Breast epithelium (tissue), 4 donors: ENCODE measurements at regions not wholly inside any gene's neighbourhood (a gene's known extent, or its start where the extent isn't known, plus 50 kb on each side); places are given as distances from the start of the nearest gene placed in this dataset.

ENCODE experiments used
- DNase-seq, 2 donors: peaks; one replicate each; pipeline ENCODE4 v3.0.0-alpha.2; 2019; ENCODE audit warnings: low spot score in 2 of 2
- H3K27ac ChIP-seq, 2 donors: fragments of 200-600 bp; sonication (generic) in 1 of 2; one replicate each; pipeline ENCODE4 v1.5.1; 2016 to 2019; ENCODE audit warnings: mild to moderate bottlenecking in 1 of 2
- H3K27me3 ChIP-seq, 2 donors: fragments of 200-600 bp; sonication (generic) in 1 of 2; one replicate each; pipeline versions ENCODE4 v1.5.1 to v1.6.0; 2017 to 2019; ENCODE audit warnings: control low read depth in 1 of 2, mild to moderate bottlenecking in 1 of 2
- H3K36me3 ChIP-seq: fragments of 200-600 bp; one replicate; pipeline ENCODE4 v1.5.1; 2019
- H3K4me1 ChIP-seq, 2 donors: fragments of 200-600 bp; sonication (generic); one replicate each; pipeline ENCODE4 v1.5.1; 2016 to 2019; ENCODE audit warnings: control low read depth in 1 of 2
- H3K4me3 ChIP-seq, 3 donors: fragments of 200-600 bp; sonication (generic); 1 replicate in 2 of 3; 2 replicates in 1 of 3; pipeline ENCODE4 v1.5.1; 2016 to 2019; ENCODE audit warnings: mild to moderate bottlenecking in 3 of 3, moderate library complexity in 2 of 3
- H3K9me3 ChIP-seq, 2 donors: fragments of 200-600 bp; sonication (generic) in 1 of 2; one replicate each; pipeline ENCODE4 v1.5.1; 2016 to 2019; ENCODE audit warnings: control low read depth in 1 of 2
- POLR2A ChIP-seq: fragments of 450-650 bp; IDR thresholded peaks from one replicate; pipeline ENCODE4 v1.6.1; 2016; ENCODE audit warnings: antibody characterized with exemption, mild to moderate bottlenecking, moderate library complexity
- POLR2AphosphoS5 ChIP-seq, 3 donors: sonication (generic); formaldehyde crosslinking; IDR thresholded peaks; one replicate each; pipeline ENCODE4 v1.6.1; 2017; ENCODE audit warnings: antibody characterized with exemption in 3 of 3
- intact Hi-C: fragments of 100-400 bp; cut with DNase I; formaldehyde crosslinking; loops from one replicate; pipeline ENCODE4 v1.15.1; 2023; ENCODE audit warnings: low total_unique reads
- TF ChIP-seq, protein P1 (sequence below), 3 donors: fragments of 450-650 bp; IDR thresholded peaks; one replicate each; pipeline ENCODE4 v1.5.1; 2016 to 2017; ENCODE audit warnings: antibody characterized with exemption in 3 of 3, mild to moderate bottlenecking in 3 of 3, moderate library complexity in 3 of 3

DNA sequence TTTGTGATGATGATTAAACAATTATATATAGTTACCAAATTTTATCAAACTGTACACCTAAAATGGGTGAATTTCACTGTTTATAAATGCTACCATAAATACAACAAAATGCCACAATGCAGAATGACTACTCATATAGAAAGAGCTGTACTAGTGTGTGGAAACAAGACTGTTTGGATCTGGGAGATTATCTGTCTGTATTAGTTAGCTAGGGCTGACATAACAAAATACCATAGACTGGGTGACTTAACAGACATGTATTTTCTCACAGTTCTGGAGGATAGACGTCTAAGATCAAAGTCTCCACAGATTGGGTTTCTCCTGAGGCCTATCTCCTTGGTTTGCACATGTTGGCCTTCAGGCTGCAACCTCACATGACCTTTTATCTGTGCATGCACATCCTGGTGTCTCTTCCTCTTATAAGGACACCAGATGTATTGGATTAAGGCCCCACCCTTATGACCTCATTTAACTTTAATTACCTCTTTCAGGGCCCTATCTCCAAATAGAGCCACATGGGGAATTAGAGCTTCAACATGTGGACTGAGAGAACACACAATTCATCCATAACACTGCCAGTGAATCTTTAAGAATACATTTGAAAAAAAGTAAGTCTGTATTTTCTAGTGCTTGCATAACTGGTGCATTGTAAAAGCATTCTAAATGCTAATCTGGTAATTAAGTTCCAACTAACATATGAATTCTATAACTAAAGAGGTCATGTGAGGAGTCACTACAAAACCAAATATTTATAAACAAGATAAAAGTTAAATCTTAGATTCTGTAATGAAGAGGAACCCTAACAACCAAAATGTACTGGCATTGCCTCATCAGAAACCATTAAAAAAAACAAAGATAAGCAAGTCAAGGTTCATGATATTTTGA is 699.6 kb downstream of the NYAP2 start:
- Histone ChIP-seq H3K4me3 (no peak overlapping the region), H3K36me3 (no peaks in the 10 kb centered on the region), H3K9me3 (no peaks in the 10 kb centered on the region), H3K4me1 (no peaks in the 10 kb centered on the region), H3K27me3 (no peaks in the 10 kb centered on the region), H3K27ac (no peak overlapping the region)
- intact Hi-C loops, result no loop called here
- TF ChIP-seq, protein P1, sequence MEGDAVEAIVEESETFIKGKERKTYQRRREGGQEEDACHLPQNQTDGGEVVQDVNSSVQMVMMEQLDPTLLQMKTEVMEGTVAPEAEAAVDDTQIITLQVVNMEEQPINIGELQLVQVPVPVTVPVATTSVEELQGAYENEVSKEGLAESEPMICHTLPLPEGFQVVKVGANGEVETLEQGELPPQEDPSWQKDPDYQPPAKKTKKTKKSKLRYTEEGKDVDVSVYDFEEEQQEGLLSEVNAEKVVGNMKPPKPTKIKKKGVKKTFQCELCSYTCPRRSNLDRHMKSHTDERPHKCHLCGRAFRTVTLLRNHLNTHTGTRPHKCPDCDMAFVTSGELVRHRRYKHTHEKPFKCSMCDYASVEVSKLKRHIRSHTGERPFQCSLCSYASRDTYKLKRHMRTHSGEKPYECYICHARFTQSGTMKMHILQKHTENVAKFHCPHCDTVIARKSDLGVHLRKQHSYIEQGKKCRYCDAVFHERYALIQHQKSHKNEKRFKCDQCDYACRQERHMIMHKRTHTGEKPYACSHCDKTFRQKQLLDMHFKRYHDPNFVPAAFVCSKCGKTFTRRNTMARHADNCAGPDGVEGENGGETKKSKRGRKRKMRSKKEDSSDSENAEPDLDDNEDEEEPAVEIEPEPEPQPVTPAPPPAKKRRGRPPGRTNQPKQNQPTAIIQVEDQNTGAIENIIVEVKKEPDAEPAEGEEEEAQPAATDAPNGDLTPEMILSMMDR (IDR thresholded peaks at IDR 0.05), result no peak
- TF ChIP-seq POLR2AphosphoS5 (IDR thresholded peaks at IDR 0.05), result no peak
- no peak for TF ChIP-seq POLR2A
- DNase-seq, result no peak

DNA sequence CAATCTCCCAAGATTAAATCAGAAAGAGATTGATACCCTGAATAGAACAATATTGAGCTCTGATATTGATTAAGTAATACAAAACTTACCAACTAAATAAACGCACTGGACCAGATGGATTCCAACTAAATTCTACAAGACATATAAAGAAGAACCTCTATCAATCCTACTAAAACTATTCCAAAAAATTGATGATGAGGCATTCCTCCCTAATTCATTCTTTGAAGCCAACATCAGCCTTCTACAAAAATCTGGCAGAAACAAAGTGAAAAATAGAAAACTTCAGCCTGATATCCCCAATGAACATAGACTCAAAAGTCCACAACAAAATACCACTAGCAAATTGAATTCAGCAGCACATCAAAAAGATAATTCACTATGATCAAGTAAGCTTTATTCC is 695.5 kb downstream of the NYAP2 start:
- Histone ChIP-seq H3K4me1 (no peaks in the 10 kb centered on the region), H3K27ac (no peak overlapping the region), H3K27me3 (no peaks in the 10 kb centered on the region), H3K36me3 (no peaks in the 10 kb centered on the region), H3K9me3 (peaks cover 0 to 11% of the 10 kb centered on the region in 2 donors), H3K4me3 (no peak overlapping the region)
- TF ChIP-seq, protein P1 (IDR thresholded peaks at IDR 0.05), result no peak
- DNase-seq, result no peak
- intact Hi-C loops, result no loop called here

DNA sequence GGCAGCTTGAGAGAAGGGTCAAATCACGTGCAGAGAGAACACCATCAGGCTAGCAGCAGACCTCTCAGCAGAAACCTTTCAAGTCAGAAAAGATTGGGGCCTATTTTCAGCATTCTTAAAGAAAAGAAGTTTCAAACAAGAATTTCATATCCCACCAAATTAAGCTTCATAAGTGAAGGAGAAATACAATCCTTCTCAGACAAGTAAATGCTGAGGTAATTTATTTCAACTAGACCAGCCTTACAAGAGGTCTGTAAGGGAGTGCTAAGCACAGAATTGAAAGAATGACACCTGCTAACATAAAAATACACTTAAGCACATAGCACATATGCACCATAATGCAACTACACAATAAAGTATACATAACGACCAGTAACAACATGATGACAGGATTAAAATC is 693.9 kb downstream of the NYAP2 start:
- no peaks in the 10 kb centered on the region for H3K4me1 ChIP-seq
- H3K36me3 ChIP-seq, result no peaks in the 10 kb centered on the region
- intact Hi-C loops, result no loop called here
- no peaks in the 10 kb centered on the region for H3K27me3 ChIP-seq
- TF ChIP-seq, protein P1 (IDR thresholded peaks at IDR 0.05), result no peak
- TF ChIP-seq POLR2AphosphoS5 (IDR thresholded peaks at IDR 0.05), result no peak
- no peak for TF ChIP-seq POLR2A
- H3K9me3 ChIP-seq, result peaks cover 0 to 11% of the 10 kb centered on the region in 2 donors
- no peak overlapping the region for H3K27ac ChIP-seq
- no peak overlapping the region for H3K4me3 ChIP-seq
- no peak for DNase-seq

DNA sequence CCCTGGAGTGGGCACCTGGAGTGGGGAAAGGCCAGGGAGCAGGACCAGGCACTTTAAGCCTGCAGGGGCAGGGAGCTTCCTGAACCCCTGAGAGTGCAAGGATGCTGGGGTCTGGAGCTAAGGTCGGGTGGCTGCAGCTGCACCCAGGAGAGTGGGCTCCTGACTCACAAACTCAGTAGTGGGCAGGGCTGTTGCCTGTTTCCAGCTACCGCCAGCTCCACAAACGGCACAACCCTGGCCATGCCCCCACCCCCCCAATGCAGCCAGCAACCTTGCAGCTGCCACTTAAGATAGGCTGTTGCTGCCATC is 688.8 kb downstream of the NYAP2 start:
- H3K4me3 ChIP-seq, result no peak overlapping the region
- H3K4me1 ChIP-seq, result no peaks in the 10 kb centered on the region
- peaks cover 0 to 15% of the 10 kb centered on the region in 2 donors for H3K9me3 ChIP-seq
- H3K36me3 ChIP-seq, result no peaks in the 10 kb centered on the region
- no peaks in the 10 kb centered on the region for H3K27me3 ChIP-seq
- no peak overlapping the region for H3K27ac ChIP-seq
- TF ChIP-seq POLR2AphosphoS5 (IDR thresholded peaks at IDR 0.05) (no peak), POLR2A (no peak)
- TF ChIP-seq, protein P1 (IDR thresholded peaks at IDR 0.05), result no peak
- intact Hi-C loops, result no loop called here
- DNase-seq, result no peak

DNA sequence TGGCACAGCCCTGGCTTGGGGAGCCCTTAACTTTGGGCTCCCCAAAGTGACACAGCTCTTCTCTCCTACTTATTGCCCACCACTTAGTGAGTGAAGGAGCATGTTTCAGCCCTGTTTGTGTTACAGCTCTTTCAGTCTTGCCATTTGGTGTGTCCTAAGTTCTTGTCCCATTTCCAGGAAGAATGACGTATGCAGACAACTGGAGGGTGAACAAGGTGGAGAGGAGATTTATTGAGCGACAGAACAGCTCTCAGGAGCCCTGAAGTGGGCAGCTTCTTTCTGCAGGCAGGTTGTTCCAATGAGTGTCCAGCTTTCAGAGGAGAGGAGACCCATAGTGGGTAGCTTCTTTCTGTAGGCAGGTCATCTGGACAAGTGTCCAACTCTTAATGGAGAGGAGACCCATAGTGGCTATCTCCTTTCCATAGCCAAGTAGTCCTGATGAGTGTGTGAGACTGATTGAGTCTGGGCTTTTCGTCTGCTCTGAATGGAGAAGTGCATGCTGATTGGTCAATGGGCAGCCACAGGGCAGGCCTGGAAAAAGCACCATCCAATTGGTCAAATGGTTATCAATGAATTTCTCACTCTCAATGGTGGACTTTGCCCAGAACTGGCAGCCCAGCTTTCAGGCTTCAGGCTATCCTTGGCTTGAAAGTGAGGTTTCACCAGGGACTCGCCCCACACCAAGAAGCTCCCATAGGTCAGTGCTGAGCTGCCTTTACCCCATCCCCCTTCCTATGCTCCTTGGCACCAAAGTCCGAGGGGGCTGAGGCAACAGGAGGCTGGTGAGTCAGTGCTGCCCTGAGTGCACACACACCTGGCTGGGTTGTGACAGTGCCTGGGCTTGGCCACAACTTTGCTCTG is 688.2 kb downstream of the NYAP2 start:
- Histone ChIP-seq H3K9me3 (peaks cover 0 to 9% of the 10 kb centered on the region in 2 donors), H3K4me3 (no peak overlapping the region)
- intact Hi-C loops, result no loop called here

More for the DNA sequence above, 688.2 kb downstream of the NYAP2 start:
- Histone ChIP-seq H3K27me3 (no peaks in the 10 kb centered on the region), H3K4me1 (no peaks in the 10 kb centered on the region), H3K36me3 (no peaks in the 10 kb centered on the region), H3K27ac (no peak overlapping the region)
- TF ChIP-seq POLR2AphosphoS5 (IDR thresholded peaks at IDR 0.05), result no peak
- TF ChIP-seq, protein P1 (IDR thresholded peaks at IDR 0.05), result no peak
- no peak for TF ChIP-seq POLR2A
- DNase-seq, result no peak
